ENCODE measurements at regions not wholly inside any gene's neighbourhood (a gene's known extent, or its start where the extent isn't known, plus 50 kb on each side); places are given as distances from the start of the nearest gene placed in this dataset.

DNA sequence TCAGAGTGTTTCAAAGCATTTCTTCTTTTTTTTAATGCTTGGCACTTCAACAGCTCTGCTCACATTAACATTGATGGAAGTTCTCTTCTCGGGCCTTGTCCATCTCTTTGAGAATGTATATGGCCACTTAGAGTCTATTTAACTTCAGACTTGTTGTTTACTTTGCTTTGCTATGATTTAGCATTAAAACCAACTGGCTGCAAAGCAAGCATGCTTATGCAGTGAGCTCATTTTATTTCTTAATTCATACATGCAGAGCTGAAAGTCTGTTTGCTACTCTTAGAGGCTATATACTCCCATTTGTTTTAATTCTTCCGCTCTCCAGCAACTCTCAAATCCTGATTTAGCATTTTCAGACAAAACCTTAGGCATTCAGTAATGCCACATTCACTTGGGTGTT, 107.6 kb upstream of the PACRGL start:
- no peak overlapping the region for H3K4me3 ChIP-seq (ENCODE audit: low read depth, low read length)
- TF ChIP-seq, protein P1, sequence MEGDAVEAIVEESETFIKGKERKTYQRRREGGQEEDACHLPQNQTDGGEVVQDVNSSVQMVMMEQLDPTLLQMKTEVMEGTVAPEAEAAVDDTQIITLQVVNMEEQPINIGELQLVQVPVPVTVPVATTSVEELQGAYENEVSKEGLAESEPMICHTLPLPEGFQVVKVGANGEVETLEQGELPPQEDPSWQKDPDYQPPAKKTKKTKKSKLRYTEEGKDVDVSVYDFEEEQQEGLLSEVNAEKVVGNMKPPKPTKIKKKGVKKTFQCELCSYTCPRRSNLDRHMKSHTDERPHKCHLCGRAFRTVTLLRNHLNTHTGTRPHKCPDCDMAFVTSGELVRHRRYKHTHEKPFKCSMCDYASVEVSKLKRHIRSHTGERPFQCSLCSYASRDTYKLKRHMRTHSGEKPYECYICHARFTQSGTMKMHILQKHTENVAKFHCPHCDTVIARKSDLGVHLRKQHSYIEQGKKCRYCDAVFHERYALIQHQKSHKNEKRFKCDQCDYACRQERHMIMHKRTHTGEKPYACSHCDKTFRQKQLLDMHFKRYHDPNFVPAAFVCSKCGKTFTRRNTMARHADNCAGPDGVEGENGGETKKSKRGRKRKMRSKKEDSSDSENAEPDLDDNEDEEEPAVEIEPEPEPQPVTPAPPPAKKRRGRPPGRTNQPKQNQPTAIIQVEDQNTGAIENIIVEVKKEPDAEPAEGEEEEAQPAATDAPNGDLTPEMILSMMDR (IDR thresholded peaks at IDR 0.05; ENCODE audit: low read depth, low read length): no peak

DNA sequence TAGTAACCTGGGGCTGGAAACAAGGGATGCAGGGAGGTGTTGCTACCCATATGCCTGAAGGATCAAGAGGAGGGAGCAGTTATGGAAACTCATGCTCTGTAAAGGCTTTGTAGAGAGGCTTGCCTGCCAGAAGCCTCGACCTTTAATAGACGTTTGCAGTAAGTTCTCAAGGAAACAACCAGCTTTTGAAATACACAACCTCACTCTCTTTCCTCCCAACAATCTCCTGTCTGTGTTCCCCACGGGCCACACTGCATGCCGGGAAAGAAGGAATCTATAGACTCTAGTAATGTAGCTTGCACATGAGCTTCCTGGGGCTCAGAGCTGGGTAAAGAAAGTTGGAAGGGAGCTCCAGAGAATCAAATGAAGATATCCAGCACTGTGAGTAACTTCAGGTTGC, 101.6 kb upstream of the PACRGL start:
- TF ChIP-seq, protein P1 (IDR thresholded peaks at IDR 0.05; ENCODE audit: low read depth, low read length): no peak
- no peak overlapping the region for H3K4me3 ChIP-seq (ENCODE audit: low read depth, low read length)

GRCh38 chr4:20603671-20604313, 96.5 kb upstream of the PACRGL start:
- H3K4me3 ChIP-seq (ENCODE audit: low read depth, low read length): no peak overlapping the region
- TF ChIP-seq, protein P1 (IDR thresholded peaks at IDR 0.05; ENCODE audit: low read depth, low read length): no peak

DNA sequence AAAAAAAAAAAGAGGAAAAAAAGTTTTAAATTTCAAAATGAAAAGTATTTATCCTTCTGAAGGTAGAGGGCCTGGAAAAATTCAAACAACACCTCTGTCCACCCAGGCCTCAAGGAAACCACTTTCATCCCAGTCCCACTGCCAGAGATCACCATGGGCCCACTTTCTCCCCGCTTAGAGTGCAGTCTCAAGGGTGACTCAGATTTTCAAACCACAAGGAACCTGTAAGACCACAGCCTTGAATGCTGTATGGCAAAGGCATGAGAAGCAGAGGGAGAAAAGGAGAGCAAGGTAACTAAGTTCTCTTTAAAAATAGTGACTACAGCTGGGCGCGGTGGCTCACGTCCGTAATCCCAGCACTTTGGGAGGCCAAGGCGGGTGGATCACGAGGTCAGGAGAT, 87.9 kb upstream of the PACRGL start:
- TF ChIP-seq, protein P1 (IDR thresholded peaks at IDR 0.05; ENCODE audit: low read depth, low read length): no peak
- no peak overlapping the region for H3K4me3 ChIP-seq (ENCODE audit: low read depth, low read length)

- no peak overlapping the region for H3K4me3 ChIP-seq (ENCODE audit: low read depth, low read length)
- TF ChIP-seq, protein P1 (IDR thresholded peaks at IDR 0.05; ENCODE audit: low read depth, low read length): no peak
These were observed 85.4 kb upstream of the PACRGL start for GRCh38 chr4:20614816-20615215.

GRCh38 chr4:20615486-20616260, 84.6 kb upstream of the PACRGL start:
- H3K4me3 ChIP-seq (ENCODE audit: low read depth, low read length): no peak overlapping the region
- TF ChIP-seq, protein P1 (IDR thresholded peaks at IDR 0.05; ENCODE audit: low read depth, low read length): no peak

- TF ChIP-seq, protein P1 (IDR thresholded peaks at IDR 0.05; ENCODE audit: low read depth, low read length): no peak
- no peak overlapping the region for H3K4me3 ChIP-seq (ENCODE audit: low read depth, low read length)
These were observed 83.9 kb upstream of the PACRGL start for GRCh38 chr4:20616313-20616712.
